ENCODE measurements at regions not wholly inside any gene's neighbourhood (a gene's known extent, or its start where the extent isn't known, plus 50 kb on each side); places are given as distances from the start of the nearest gene placed in this dataset.

GRCh38 chr20:24382331-24382730, 87.1 kb upstream of the SYNDIG1 start:
- ChIA-PET CTCF (no interaction called here), POLR2A (ENCODE audit: low non-redundant PET) (no interaction called here)
- no peaks in the 10 kb centered on the region for H3K36me3 ChIP-seq (ENCODE audit: insufficient read depth, low read length, poor library complexity, severe bottlenecking)
- no peak overlapping the region for H3K4me3 ChIP-seq (ENCODE audit: low read depth, low read length, poor library complexity, severe bottlenecking)
- no TSS peak for BruUV-seq (replicated peaks)
- DNase-seq (ENCODE audit: low spot score), result no peak
- H3K27ac ChIP-seq (ENCODE audit: low read depth, low read length, poor library complexity, severe bottlenecking), result no peak overlapping the region
- no peaks in the 10 kb centered on the region for H3K27me3 ChIP-seq (replicated peaks; ENCODE audit: insufficient read depth, low read depth, low read length, poor library complexity)
- intact Hi-C loops (cut with micrococcal nuclease; ENCODE audit: unreplicated experiment), result loop anchor here (10.0 kb wide), 1 partner anchor 62 kb away; no protein-coding TSS in a partner anchor
- no peaks in the 10 kb centered on the region for H3K4me1 ChIP-seq (ENCODE audit: insufficient read depth, low read length, poor library complexity, severe bottlenecking)
- TF ChIP-seq EZH2 (IDR thresholded peaks at IDR 0.05; ENCODE audit: borderline replicate concordance, low read depth, low read length, poor library complexity, severe bottlenecking) (no peak), CTCF (conservative IDR thresholded peaks at IDR 0.05; ENCODE audit: low read depth, low read length) (no peak)
- no peaks in the 10 kb centered on the region for H3K9me3 ChIP-seq (ENCODE audit: low read depth, low read length, poor library complexity, severe bottlenecking)

GRCh38 chr20:24381886-24382285, 87.5 kb upstream of the SYNDIG1 start:
- H3K4me3 ChIP-seq (ENCODE audit: low read depth, low read length, poor library complexity, severe bottlenecking), result no peak overlapping the region
- no peaks in the 10 kb centered on the region for H3K4me1 ChIP-seq (ENCODE audit: insufficient read depth, low read length, poor library complexity, severe bottlenecking)
- CTCF ChIA-PET, result no interaction called here

GRCh38 chr20:24379484-24379927, 89.9 kb upstream of the SYNDIG1 start:
- DNase-seq (ENCODE audit: low spot score), result no peak
- POLR2A ChIA-PET (ENCODE audit: low non-redundant PET), result no interaction called here
- intact Hi-C loops (cut with micrococcal nuclease; ENCODE audit: unreplicated experiment), result no loop called here
- Histone ChIP-seq H3K27me3 (replicated peaks; ENCODE audit: insufficient read depth, low read depth, low read length, poor library complexity) (no peaks in the 10 kb centered on the region), H3K4me3 (ENCODE audit: low read depth, low read length, poor library complexity, severe bottlenecking) (no peak overlapping the region), H3K9me3 (ENCODE audit: low read depth, low read length, poor library complexity, severe bottlenecking) (no peaks in the 10 kb centered on the region), H3K4me1 (ENCODE audit: insufficient read depth, low read length, poor library complexity, severe bottlenecking) (no peaks in the 10 kb centered on the region), H3K27ac (ENCODE audit: low read depth, low read length, poor library complexity, severe bottlenecking) (no peak overlapping the region), H3K36me3 (ENCODE audit: insufficient read depth, low read length, poor library complexity, severe bottlenecking) (no peaks in the 10 kb centered on the region)
- BruUV-seq (replicated peaks), result no TSS peak
- TF ChIP-seq EZH2 (IDR thresholded peaks at IDR 0.05; ENCODE audit: borderline replicate concordance, low read depth, low read length, poor library complexity, severe bottlenecking) (no peak), CTCF (conservative IDR thresholded peaks at IDR 0.05; ENCODE audit: low read depth, low read length) (no peak)
- CTCF ChIA-PET, result no interaction called here

More at GRCh38 chr20:24381886-24382285, 87.5 kb upstream of the SYNDIG1 start:
- POLR2A ChIA-PET (ENCODE audit: low non-redundant PET), result no interaction called here
- intact Hi-C loops (cut with micrococcal nuclease; ENCODE audit: unreplicated experiment), result loop anchor here (10.0 kb wide), 1 partner anchor 63 kb away; no protein-coding TSS in a partner anchor
- no peak overlapping the region for H3K27ac ChIP-seq (ENCODE audit: low read depth, low read length, poor library complexity, severe bottlenecking)
- H3K36me3 ChIP-seq (ENCODE audit: insufficient read depth, low read length, poor library complexity, severe bottlenecking), result no peaks in the 10 kb centered on the region
- H3K9me3 ChIP-seq (ENCODE audit: low read depth, low read length, poor library complexity, severe bottlenecking), result no peaks in the 10 kb centered on the region
- no peaks in the 10 kb centered on the region for H3K27me3 ChIP-seq (replicated peaks; ENCODE audit: insufficient read depth, low read depth, low read length, poor library complexity)
- no TSS peak for BruUV-seq (replicated peaks)
- DNase-seq (ENCODE audit: low spot score), result no peak
- no peak for TF ChIP-seq CTCF (conservative IDR thresholded peaks at IDR 0.05; ENCODE audit: low read depth, low read length)
- TF ChIP-seq EZH2 (IDR thresholded peaks at IDR 0.05; ENCODE audit: borderline replicate concordance, low read depth, low read length, poor library complexity, severe bottlenecking), result no peak

All from A673 (cell line).